CD1c-positive myeloid dendritic cell (primary cell): ENCODE measurements at regions not wholly inside any gene's neighbourhood (a gene's known extent, or its start where the extent isn't known, plus 50 kb on each side); places are given as distances from the start of the nearest gene placed in this dataset.
"Not testable (repeated sequence)": the region's sequence is repeated elsewhere in the genome, so short reads cannot be mapped to it uniquely, and the experiment has no call there.

Experiments
- DNase-seq: peaks from one replicate; pipeline ENCODE4 v3.0.0-alpha.2; 2016; ENCODE audit errors: extremely low spot score

DNA sequence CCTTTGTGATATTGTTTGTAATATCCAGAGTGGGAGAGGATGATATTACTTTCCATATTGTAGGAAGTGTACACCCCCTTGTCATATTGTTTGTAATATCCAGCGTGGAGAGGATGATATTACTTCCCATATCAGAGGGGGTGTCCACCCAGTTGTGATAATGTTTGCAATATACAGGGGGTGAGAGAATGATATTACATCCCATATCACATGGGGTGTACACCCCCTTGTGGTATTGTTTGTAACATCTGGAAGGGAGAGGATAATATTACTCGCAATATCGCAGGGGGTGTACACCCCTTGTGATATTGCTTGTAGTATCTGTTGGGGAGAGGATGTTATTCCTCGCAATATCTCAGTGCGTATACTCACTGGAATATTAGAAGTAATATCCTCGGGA is 61.5 kb downstream of the PRSS23 start:
- no peak for DNase-seq

DNA sequence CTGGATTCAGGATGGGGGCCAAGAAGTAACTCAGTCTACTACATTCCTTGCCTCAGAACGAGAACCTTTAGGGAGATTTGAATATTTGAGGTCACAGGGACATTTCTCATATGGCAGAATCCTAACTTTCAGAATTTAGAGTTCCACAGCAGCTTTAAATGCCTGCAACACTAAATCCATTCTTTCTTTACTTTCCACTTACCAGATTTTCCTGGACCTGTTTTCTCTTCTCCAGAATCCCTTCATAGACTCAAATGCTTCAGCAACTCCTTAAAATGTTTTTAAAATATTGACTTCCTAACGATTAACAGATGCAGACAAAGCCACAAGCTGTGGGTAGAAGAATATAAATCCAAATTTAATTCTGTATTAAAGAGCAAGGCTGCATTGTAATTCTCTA is 63.1 kb downstream of the PRSS23 start:
- DNase-seq = no peak

DNA sequence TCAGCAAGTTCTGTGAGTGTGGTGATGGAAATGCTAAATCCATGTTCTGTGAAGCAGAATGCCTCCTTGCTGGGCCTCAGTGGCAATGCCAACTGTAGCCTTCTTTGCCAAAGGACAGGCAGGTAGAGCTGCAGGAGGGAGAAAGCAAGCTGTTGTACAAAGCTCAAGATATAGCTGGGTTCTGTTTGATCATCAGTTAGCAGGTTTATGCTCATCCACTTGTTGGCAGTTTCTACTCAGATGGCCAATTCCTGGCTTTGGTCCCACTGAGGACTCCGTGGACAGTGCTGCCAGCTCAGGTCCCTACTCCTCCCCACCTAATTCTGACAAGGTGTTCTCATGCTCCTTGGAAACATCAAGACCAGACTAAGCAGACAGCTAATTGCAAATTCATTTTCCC is 65.1 kb downstream of the PRSS23 start:
- no peak for DNase-seq

DNA sequence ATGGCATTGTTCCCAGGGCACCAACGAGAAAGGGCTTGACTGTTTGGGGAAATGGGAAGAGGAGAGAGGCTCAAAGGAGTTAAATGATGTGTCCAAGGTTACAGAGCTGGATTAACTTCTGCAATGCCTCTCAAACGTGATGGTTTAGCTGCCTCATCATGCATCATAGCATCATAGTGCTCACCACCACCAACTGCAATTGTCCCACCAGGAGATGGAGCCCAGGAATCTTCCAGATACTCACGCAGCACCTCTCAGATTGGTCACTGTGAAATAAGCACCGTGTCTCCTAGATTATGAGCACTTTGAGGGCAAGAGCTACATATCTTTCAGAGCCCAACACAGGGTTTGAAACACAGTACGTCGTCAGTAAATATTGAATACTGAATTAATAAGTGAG is 69.2 kb downstream of the PRSS23 start:
- DNase-seq = no peak

DNA sequence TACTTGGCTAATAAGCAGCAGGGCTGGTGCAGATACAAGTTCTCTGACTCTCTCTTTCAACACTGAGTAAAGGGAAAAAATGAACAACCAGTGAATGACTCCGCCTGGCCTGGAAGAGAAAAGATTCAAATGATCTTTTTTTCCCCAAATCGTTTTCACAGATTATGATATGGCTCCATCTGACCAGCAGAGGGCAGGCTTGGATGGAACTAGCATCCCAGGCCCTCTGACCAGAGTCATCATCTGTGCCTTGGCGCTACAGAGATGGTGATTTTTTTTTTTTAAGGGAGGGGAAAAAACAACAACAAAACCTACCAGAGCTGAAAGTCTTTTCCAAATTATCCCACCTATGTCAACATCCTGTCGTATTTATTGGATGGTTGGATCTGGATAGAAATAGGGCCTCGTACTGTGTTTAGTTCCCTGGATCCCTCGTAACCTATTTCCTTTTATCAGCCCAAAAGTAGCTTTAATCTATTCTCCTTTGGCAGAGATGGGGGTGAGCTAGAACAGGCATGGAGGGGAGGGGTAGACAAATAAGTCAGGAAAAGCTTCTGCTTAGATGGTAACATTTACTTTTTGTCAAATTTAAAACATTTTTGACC is 69.7 kb downstream of the PRSS23 start:
- DNase-seq = peak; percentile 20

DNA sequence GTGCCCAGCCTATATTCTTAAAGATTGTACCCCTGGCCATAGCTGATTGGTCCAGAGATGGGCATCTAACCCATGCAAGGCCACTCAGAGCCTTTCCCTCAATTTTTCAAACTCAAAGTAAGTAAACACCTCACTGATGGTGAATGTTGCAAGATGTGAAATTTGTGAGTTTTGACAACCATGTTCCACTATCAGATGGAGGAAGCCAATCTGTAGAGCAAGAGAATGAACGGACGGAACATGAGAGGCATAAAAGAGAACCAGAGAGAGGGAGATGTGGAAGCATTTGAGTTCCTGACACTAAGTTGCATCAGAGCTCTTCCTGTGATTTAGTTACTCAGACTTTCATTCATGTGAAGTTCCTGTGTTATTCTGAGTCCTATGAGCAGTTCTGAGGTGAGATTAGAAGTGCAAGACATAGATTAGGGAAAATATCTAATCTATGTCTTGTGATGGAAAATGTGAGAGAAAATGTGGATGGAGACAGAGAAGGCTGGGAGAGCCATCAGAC is 73.3 kb downstream of the PRSS23 start:
- no peak for DNase-seq

DNA sequence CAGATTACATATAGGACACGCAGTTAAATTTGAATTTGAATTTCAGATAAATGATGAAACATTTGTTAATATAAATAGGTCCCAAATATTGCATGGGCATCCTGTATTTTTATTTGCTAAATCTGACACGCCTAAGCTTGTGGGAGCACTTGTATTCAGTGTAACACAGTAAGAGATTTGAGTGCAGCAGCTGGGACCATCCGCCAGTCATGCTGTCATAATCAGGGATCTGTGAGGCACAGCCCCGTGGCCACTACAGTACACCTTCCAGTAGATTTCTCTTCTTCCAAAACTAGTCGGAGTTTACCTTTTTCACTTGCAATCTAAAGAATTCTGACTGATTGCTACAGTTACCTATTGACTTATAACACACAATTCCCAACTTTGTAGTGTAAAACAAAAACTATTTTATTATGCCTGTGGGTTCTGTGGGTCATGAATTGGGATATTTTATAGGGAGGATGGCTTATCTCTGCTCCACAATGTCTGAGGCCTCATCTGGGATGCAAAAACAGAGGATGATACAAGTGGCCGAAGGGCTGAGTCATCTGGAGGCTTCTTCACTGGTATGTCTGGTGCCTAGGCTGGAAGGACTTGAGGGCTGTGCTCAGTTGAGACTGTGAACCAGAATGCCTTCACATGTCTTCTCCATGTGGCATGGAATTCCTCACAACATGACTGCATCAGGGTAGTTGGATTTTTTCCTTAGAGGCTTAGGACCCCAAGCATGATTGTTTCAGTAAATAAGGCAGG is 74.1 kb downstream of the PRSS23 start:
- DNase-seq = no peak

DNA sequence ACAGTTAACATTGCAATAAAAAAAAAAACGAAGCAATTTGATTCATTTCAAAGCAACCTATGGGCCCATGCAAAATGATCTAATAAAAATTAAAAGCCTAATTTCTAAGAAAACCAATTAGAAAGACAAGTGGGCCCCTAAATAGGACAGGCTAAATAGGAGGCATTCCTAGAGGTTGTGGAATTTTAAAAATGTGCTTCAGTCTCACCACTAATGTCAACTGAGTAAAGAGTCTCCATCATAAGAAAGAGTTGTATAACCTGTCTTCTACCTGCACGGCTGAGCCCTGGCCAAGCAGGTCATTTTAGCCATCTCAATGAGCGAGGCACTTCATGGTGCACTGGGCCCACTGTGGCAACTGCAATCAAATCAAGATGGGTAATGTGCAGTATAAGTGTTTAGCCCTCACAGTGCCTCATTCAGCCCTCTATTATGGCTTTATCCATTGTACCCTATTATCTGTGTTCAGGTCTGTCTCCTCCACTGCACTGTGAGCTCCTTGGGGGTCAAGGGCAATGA is 76.4 kb downstream of the PRSS23 start:
- no peak for DNase-seq

DNA sequence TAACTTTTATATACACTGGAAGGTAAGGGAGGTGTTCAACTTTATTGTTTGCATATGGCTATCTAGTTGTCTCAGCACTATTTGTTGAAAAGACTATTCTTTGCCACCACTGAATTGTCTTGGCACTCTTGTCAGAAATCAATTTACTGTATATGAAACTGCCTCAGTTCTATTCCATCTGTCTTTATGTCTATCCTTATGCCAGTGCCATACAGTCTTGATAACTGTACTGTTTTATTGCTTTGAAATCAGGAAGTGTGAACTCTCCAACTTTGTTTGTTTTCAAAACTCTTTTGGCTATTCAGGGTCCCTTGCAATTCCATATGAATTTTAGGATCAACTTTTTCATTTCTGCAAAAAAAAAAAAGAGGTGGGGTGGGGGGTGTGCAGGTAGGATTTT is 77.2 kb downstream of the PRSS23 start:
- no peak for DNase-seq

DNA sequence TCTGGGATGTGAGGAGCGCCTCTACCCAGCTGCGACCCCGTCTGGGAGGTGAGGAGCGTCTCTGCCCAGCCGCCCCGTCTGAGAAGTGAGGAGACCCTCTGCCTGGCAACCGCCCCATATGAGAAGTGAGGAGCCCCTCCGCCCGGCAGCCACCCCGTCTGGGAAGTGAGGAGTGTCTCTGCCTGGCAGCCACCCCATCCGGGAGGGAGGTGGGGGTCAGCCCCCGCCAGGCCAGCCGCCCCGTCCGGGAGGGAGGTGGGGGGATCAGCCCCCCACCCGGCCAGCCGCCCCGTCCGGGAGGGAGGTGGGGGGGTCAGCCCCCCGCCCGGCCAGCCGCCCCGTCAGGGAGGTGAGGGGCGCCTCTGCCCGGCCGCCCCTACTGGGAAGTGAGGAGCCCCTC is 76.0 kb downstream of the FZD4 start:
- not testable (repeated sequence) for DNase-seq

DNA sequence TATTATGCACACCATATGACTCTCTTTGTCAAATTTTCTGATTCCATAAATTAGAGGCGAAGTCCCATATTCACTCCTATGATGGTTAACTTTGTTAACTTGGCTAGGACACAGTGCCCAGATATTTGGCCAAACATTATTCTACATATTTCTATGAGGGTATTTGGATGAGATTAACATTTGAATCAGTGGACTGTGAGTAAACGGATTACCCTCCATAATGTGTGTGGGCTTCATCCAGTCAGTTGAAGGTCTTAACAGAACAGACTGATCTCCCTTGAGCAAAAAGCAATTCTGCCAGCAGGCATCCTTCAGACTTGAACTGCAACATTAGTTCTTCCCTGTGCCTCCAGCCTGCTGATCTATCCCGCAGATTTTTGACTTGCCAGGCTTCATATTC is 69.9 kb downstream of the FZD4 start:
- DNase-seq = no peak

DNA sequence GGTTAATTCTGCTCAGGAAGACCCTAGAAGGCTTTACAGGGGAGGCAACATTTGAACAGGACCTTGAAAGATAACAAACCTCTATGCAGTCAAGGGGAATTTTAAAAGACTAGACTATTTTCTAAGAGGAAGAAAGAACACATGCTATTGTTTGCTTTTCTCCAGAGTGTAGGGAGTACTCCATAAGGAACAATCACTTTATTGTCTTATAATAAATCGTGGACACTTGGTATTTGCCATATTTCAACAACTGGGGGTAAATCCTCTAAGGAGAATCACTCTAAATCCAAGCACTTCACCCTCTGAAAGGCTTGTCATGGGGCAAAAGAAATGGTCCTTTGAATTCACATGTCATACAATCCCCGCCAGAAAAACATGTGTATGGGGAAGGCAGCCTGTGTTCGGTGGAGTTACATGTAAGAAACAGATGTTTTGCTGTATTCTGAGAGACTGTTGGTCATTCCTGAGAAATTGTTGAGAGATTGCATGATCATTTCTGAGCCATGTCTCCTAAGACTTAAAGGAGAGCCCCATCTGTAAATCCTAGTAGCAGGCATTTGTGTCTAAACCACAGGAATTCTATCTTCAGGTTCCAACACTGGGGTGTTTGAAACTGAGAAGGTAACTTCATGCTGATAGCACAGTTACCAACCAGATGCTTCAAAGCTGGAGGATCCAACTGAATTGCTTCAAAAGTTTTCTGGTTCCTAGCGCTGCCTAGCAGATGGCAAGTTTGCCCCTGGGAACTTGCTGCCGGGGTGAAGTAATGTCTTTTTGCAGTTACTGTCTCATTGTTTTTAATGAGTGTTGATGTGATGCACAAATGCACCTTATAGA is 66.8 kb downstream of the FZD4 start:
- no peak for DNase-seq

DNA sequence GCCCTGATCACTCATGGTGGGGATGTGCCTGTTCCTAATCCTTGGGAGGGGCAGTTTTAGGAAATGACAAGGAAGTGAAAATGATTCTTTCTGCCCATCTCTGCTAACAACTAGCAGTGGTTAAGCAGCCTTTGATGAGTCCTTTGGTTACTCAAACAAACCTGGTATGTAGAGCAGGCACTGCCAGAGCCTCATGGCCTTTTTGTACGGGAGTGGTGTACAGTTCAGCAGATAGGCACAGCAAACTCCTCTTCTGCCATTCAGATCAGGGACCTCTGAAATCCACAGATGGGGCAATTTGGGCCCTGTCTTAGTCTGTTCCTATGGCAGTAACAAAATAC is 66.2 kb downstream of the FZD4 start:
- no peak for DNase-seq

DNA sequence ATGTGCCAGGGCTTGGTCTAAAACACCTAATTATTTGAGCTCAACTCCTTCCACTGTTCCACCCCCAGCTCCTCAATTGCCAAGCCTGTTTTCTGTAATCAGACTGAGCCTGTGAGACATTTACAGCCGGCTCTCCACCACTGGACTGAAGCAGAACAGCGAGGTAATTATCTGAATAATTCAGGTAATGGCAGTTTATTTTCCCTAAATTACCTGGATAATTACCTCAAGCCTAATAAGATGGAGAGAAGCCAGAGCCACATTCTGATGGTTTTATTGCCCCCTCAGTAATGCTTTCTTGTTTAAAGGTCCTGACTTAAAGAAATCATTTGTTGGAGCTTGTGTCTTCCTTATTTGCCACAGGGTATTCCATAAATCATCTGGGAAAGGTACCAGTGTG is 64.2 kb downstream of the FZD4 start:
- DNase-seq = no peak

DNA sequence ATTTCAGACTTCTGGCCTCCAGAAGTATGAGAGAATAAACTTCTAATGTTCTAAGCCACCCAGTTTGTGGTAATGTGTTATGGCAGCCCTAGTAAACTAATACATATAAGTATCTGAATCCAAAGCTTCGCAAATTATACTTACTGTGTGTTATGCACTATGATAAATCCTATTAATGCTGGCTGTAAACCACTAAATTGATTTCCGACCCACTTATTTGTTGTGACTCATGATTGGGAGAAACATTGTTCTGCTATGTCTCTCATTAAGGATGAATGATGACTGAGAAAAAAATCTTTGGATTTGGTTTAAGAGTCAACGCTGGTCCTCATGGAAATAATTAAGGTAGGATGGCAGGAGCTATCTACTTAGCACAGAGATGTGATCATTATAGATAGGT is 62.0 kb downstream of the FZD4 start:
- DNase-seq = no peak
